Smooth muscle cell (in vitro differentiated cells): ENCODE measurements at regions not wholly inside any gene's neighbourhood (a gene's known extent, or its start where the extent isn't known, plus 50 kb on each side); places are given as distances from the start of the nearest gene placed in this dataset.

Experiments
- DNase-seq: peaks from one replicate; lab custom pipeline; 2025; ENCODE audit not compliant: unreplicated experiment; lab: John Stamatoyannopoulos, UW
- H2AFZ ChIP-seq: fragments of 200-600 bp; sonication (generic); 2 replicates; pipeline ENCODE4 v1.6.0; 2016; ENCODE audit warnings: antibody characterized with exemption, low read depth, mild to moderate bottlenecking
- H3F3A ChIP-seq: fragments of 200-600 bp; sonication (generic); 2 replicates; pipeline ENCODE4 v1.6.0; 2017; ENCODE audit warnings: antibody characterized with exemption, low read depth
- H3K27ac ChIP-seq: fragments of 200-600 bp; sonication (generic); 2 replicates; pipeline ENCODE4 v1.5.1; 2016; ENCODE audit warnings: low read depth, mild to moderate bottlenecking
- H3K27me3 ChIP-seq: fragments of 200-600 bp; sonication (generic); 2 replicates; pipeline ENCODE4 v1.6.1; 2016; ENCODE audit warnings: low read depth, mild to moderate bottlenecking
- H3K36me3 ChIP-seq: fragments of 200-600 bp; sonication (generic); 2 replicates; pipeline ENCODE4 v1.5.1; 2016; ENCODE audit warnings: low read depth
- H3K4me1 ChIP-seq: fragments of 200-600 bp; sonication (generic); 2 replicates; pipeline ENCODE4 v1.5.1; 2016; ENCODE audit warnings: low read depth
- H3K4me2 ChIP-seq: fragments of 200-600 bp; sonication (generic); 2 replicates; pipeline ENCODE4 v1.6.0; 2016; ENCODE audit warnings: mild to moderate bottlenecking
- H3K4me3 ChIP-seq: fragments of 200-600 bp; sonication (generic); 2 replicates; pipeline ENCODE4 v1.5.1; 2016; ENCODE audit warnings: mild to moderate bottlenecking
- H3K79me2 ChIP-seq: fragments of 200-600 bp; sonication (generic); 2 replicates; pipeline ENCODE4 v1.6.0; 2016; ENCODE audit warnings: low read depth, mild to moderate bottlenecking
- H3K9ac ChIP-seq: fragments of 200-600 bp; sonication (generic); 2 replicates; pipeline ENCODE4 v1.6.0; 2016; ENCODE audit warnings: low read depth
- H3K9me3 ChIP-seq: fragments of 200-600 bp; sonication (generic); replicated peaks from 2 replicates; pipeline ENCODE4 v1.5.1; 2016; ENCODE audit warnings: low read depth
- H4K20me1 ChIP-seq: fragments of 200-600 bp; sonication (generic); 2 replicates; pipeline ENCODE4 v1.6.0; 2016; ENCODE audit warnings: low read depth
- CTCF ChIP-seq: fragments of 200-600 bp; sonication (generic); IDR thresholded peaks from 2 replicates; pipeline ENCODE4 v1.5.1; 2017; ENCODE audit warnings: borderline replicate concordance, mild to moderate bottlenecking, antibody characterized with exemption; ENCODE audit not compliant: insufficient read depth, poor library complexity, severe bottlenecking
- WGBS: methylation state at CpG from one replicate; pipeline ENCODE4 v1.1.7; 2016; ENCODE audit warnings: low lambda C conversion rate; 5-methylcytosine and 5-hydroxymethylcytosine counted together

DNA sequence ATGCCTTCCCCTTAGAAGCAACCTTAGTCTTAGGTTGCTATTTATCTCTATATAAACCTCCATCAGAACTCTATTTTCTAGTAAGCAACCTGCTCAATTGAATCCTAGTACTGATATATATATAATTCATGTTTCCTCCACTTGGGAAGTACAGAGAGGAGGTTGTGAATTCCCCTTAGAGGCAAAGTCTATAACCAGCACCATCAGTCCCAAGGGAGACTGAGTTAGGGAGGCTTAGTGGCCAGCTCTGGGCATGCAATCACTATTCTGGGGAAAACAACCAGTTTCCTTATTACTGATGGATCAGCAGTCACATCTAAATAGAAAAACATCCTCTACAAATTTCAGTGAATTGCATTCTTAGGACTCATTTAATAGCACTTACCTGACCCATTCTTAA is 489.1 kb downstream of the RMST start:
- H3K4me3 ChIP-seq: no peak overlapping the region
- no peaks in the 10 kb centered on the region for H4K20me1 ChIP-seq
- DNase-seq: no peak
- no peaks in the 10 kb centered on the region for H3K79me2 ChIP-seq
- H3K36me3 ChIP-seq: no peaks in the 10 kb centered on the region
- no peak overlapping the region for H3K27ac ChIP-seq
- no peak overlapping the region for H3K4me2 ChIP-seq
- H3F3A ChIP-seq: no peaks in the 10 kb centered on the region
- TF ChIP-seq CTCF: no peak
- no peaks in the 10 kb centered on the region for H3K9me3 ChIP-seq
- no peak overlapping the region for H3K9ac ChIP-seq
- H3K27me3 ChIP-seq: no peaks in the 10 kb centered on the region
- no peak overlapping the region for H2AFZ ChIP-seq
- no peaks in the 10 kb centered on the region for H3K4me1 ChIP-seq

DNA sequence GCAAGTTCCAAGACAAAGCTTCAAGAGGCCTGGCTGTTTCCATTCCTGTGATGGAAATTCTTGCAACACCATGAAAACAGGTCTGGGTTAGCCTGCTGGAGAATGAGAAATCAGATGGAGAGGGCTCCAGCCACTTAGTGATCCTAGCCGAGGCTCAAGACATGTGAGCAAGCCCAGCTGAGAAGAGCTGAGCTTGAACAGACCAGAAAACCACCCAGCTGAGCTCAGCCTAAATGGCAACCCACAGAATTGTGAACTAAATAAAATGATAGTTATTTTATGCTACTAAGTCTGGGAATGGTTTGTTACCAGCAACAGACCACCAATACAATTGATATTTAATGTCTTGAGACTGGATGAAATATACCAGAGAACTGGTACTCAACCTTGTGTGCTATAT is 494.5 kb downstream of the RMST start:
- Histone ChIP-seq H3K9me3 (peaks cover 2% of the 10 kb centered on the region), H3K4me3 (no peak overlapping the region), H3K27ac (no peak overlapping the region), H3K79me2 (no peaks in the 10 kb centered on the region), H2AFZ (no peak overlapping the region), H3K4me2 (no peak overlapping the region), H4K20me1 (no peaks in the 10 kb centered on the region), H3K4me1 (no peaks in the 10 kb centered on the region), H3F3A (no peaks in the 10 kb centered on the region), H3K36me3 (no peaks in the 10 kb centered on the region), H3K9ac (no peak overlapping the region), H3K27me3 (no peaks in the 10 kb centered on the region)
- TF ChIP-seq CTCF: no peak
- WGBS: 90% methylated on average over 1 of the region's 1 CpG
- no peak for DNase-seq

DNA sequence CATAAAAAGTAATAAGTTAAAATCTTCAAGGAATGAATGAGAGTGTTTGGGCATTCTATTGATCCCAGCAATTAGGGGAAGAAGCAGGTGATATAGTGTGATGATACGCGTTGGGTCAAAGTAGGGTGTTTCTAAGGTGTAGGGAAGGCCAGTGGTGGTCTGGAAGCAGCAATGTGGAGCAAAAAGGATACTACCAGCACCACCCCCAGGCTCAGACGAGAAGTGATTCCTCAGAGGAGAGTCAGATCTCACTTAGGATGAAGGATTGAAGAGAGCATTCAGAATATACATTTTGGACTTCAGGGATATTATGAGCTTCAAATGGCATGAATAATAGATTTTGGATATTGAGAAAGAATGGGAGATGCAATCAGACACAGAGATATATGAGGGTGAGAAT is 497.6 kb downstream of the RMST start:
- no peaks in the 10 kb centered on the region for H3K36me3 ChIP-seq
- H3K4me1 ChIP-seq: no peaks in the 10 kb centered on the region
- no peaks in the 10 kb centered on the region for H3K27me3 ChIP-seq
- H3K27ac ChIP-seq: no peak overlapping the region
- H3F3A ChIP-seq: no peaks in the 10 kb centered on the region
- no peak overlapping the region for H3K9ac ChIP-seq
- no peaks in the 10 kb centered on the region for H3K79me2 ChIP-seq
- no peaks in the 10 kb centered on the region for H4K20me1 ChIP-seq
- H3K4me2 ChIP-seq: no peak overlapping the region
- no peak for TF ChIP-seq CTCF
- no peak overlapping the region for H3K4me3 ChIP-seq
- WGBS: 80% methylated on average over 3 of the region's 3 CpGs
- H3K9me3 ChIP-seq: peaks cover 2% of the 10 kb centered on the region
- no peak for DNase-seq
- no peak overlapping the region for H2AFZ ChIP-seq

- Histone ChIP-seq H3K9ac (no peak overlapping the region), H3K9me3 (peaks cover 2% of the 10 kb centered on the region), H2AFZ (no peak overlapping the region), H4K20me1 (no peaks in the 10 kb centered on the region), H3K4me3 (no peak overlapping the region), H3K4me2 (no peak overlapping the region), H3K27me3 (no peaks in the 10 kb centered on the region), H3K4me1 (no peaks in the 10 kb centered on the region), H3K36me3 (no peaks in the 10 kb centered on the region), H3K27ac (no peak overlapping the region), H3K79me2 (no peaks in the 10 kb centered on the region), H3F3A (no peaks in the 10 kb centered on the region)
- no peak for DNase-seq
- peak; percentile 80 for TF ChIP-seq CTCF
- 69% methylated on average over 5 of the region's 5 CpGs for WGBS
Observed at GRCh38 chr12:97960741-97961608, 498.4 kb downstream of the RMST start.
